Neural cell (in vitro differentiated cells): ENCODE measurements at regions not wholly inside any gene's neighbourhood (a gene's known extent, or its start where the extent isn't known, plus 50 kb on each side); places are given as distances from the start of the nearest gene placed in this dataset.
A peak's percentile ranks its signal among the peaks of the same experiment; 100 is the strongest.

ENCODE experiments used
- H2AFZ ChIP-seq: fragments of 200-600, 300-800 bp; sonication (generic), shearing (Covaris generic); 2 replicates; pipeline ENCODE4 v1.6.0; 2014; ENCODE audit warnings: low read depth, mild to moderate bottlenecking, antibody characterized with exemption, low read length, moderate library complexity
- H3F3A ChIP-seq: fragments of 200-600 bp; shearing (Covaris generic); 2 replicates; pipeline ENCODE4 v1.6.1; 2016; ENCODE audit warnings: mild to moderate bottlenecking, moderate library complexity, mixed read lengths, antibody characterized with exemption, low read length; ENCODE audit not compliant: insufficient read depth, poor library complexity, severe bottlenecking
- H3K27ac ChIP-seq: fragments of 200-600, 300-800 bp; sonication (generic), shearing (Covaris generic); 2 replicates; pipeline ENCODE4 v1.5.1; 2014; ENCODE audit warnings: mild to moderate bottlenecking, low read length, moderate library complexity
- H3K27me3 ChIP-seq: fragments of 300-800, 200-600 bp; sonication (generic), shearing (Covaris generic); 2 replicates; pipeline ENCODE4 v1.6.0; 2014; ENCODE audit warnings: mild to moderate bottlenecking, low read depth, low read length, moderate library complexity; ENCODE audit not compliant: insufficient read depth
- H3K36me3 ChIP-seq: fragments of 300-800, 200-600 bp; sonication (generic), shearing (Covaris generic); 2 replicates; pipeline ENCODE4 v1.5.1; 2014; ENCODE audit warnings: mild to moderate bottlenecking, antibody characterized with exemption, low read length, moderate library complexity; ENCODE audit not compliant: insufficient read depth
- H3K4me2 ChIP-seq: fragments of 300-800, 200-600 bp; sonication (generic), shearing (Covaris generic); 2 replicates; pipeline ENCODE4 v1.6.0; 2014; ENCODE audit warnings: mild to moderate bottlenecking, low read length
- H3K4me3 ChIP-seq: fragments of 300-800, 200-600 bp; sonication (generic), shearing (Covaris generic); 2 replicates; pipeline ENCODE4 v1.5.1; 2014; ENCODE audit warnings: mild to moderate bottlenecking, low read length, moderate library complexity
- H3K79me2 ChIP-seq: fragments of 200-600 bp; shearing (Covaris generic); replicated peaks from 2 replicates; pipeline ENCODE4 v1.6.0; 2014; ENCODE audit warnings: mild to moderate bottlenecking, low read length, moderate library complexity; ENCODE audit not compliant: insufficient read depth
- H3K9ac ChIP-seq: fragments of 300-800, 200-600 bp; sonication (generic), shearing (Covaris generic); 2 replicates; pipeline ENCODE4 v1.6.1; 2016; ENCODE audit warnings: mild to moderate bottlenecking, low read length, mixed read lengths
- H3K9me2 ChIP-seq: fragments of 200-600 bp; shearing (Covaris generic); 2 replicates; pipeline ENCODE4 v1.6.1; 2016; ENCODE audit warnings: mild to moderate bottlenecking, low read length, mixed read lengths; ENCODE audit not compliant: insufficient read depth
- H3K9me3 ChIP-seq: fragments of 200-600, 300-800 bp; sonication (generic), shearing (Covaris generic); 2 replicates; pipeline ENCODE4 v1.6.1; 2016; ENCODE audit warnings: mild to moderate bottlenecking, mixed run types, low read length, moderate library complexity, mixed read lengths
- H4K20me1 ChIP-seq: fragments of 200-600 bp; shearing (Covaris generic); 2 replicates; pipeline ENCODE4 v1.6.1; 2016; ENCODE audit warnings: mild to moderate bottlenecking, mixed run types; ENCODE audit not compliant: insufficient read depth
- EP300 ChIP-seq: fragments of 450-650 bp; conservative IDR thresholded peaks from 2 replicates; pipeline ENCODE4 v1.6.1; 2014; ENCODE audit warnings: antibody characterized with exemption, mild to moderate bottlenecking, moderate library complexity; ENCODE audit not compliant: poor library complexity, severe bottlenecking
- EZH2 ChIP-seq: fragments of 200-600, 300-800 bp; shearing (Covaris generic), sonication (generic); IDR thresholded peaks from 2 replicates; pipeline ENCODE4 v1.6.1; 2014; ENCODE audit warnings: antibody characterized with exemption, low read length, borderline replicate concordance, mild to moderate bottlenecking; ENCODE audit not compliant: insufficient read depth, poor library complexity, severe bottlenecking
- MXI1 ChIP-seq: fragments of 450-650 bp; conservative IDR thresholded peaks from 2 replicates; pipeline ENCODE4 v1.6.1; 2014; ENCODE audit warnings: antibody characterized with exemption, mild to moderate bottlenecking; ENCODE audit not compliant: poor library complexity, severe bottlenecking
- POLR2AphosphoS5 ChIP-seq: IDR thresholded peaks from 2 replicates; pipeline ENCODE4 v1.6.1; 2012
- RAD21 ChIP-seq: fragments of 450-650 bp; conservative IDR thresholded peaks from 2 replicates; pipeline ENCODE4 v1.6.1; 2014; ENCODE audit warnings: antibody characterized with exemption, mild to moderate bottlenecking, moderate library complexity
- SMC3 ChIP-seq: fragments of 450-650 bp; conservative IDR thresholded peaks from 2 replicates; pipeline ENCODE4 v1.6.1; 2014; ENCODE audit warnings: antibody characterized with exemption, mild to moderate bottlenecking, moderate library complexity; ENCODE audit not compliant: poor library complexity
- TAF1 ChIP-seq: IDR thresholded peaks from 2 replicates; pipeline ENCODE4 v1.6.1; 2012; ENCODE audit warnings: low read depth
- TF ChIP-seq, protein P1 (sequence below): fragments of 450-650 bp; IDR thresholded peaks from 2 replicates; pipeline ENCODE4 v1.5.1; 2014; ENCODE audit warnings: antibody characterized with exemption, mild to moderate bottlenecking, moderate library complexity; ENCODE audit not compliant: poor library complexity, severe bottlenecking
- TF ChIP-seq, protein P2 (sequence below): IDR thresholded peaks from 2 replicates; pipeline ENCODE4 v1.6.1; 2012; ENCODE audit warnings: borderline replicate concordance

DNA sequence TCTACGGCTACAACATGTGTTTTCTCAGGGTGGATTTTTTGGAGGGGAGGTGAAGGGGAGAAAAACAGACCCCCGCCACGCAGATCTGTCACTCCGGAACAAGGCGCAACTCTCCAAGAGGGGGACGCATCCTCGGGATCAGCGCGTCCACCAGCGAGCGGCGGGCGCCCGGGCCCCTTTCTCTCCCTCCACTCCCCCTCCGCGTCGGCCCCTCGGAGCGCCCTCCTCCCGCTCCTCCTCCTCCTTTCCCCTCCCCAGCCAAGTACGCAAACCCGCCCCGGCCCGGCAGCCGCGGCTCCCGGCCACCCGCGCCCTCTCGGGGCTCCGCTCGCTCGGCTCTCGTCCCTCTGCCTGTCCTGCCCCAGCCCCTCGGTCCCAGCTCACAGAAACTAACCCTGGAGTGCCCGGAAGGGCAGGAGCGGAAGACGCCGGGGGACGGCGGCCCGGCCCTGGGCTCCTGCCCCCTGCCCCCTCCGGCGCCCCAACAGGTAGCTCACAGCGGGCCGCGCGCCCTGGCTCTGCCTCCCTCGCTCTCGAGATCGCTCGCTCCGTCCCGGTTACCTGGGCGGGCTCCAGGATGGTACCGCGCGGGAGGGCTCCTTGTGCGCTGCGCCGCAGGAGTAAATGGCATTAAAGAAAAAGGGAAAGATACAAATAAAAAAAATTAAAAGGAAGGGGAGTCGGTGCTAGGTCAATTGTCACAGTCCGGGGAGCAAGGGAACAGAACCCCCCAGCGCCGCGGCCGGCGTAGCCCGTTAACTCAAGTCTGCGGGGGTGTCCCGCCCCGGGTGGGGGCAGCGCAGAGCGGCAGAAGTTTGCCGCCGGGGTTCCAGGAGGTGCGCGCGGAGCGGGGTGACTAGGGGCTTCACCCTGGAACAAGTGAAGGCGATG is 131.4 kb upstream of the C11orf58 start:
- H3K27ac ChIP-seq: peak overlapping the region; percentile 27
- H3K9me3 ChIP-seq: no peaks in the 10 kb centered on the region
- H2AFZ ChIP-seq: peak overlapping the region; percentile 6
- H3K4me3 ChIP-seq: peak overlapping the region; percentile 88
- TF ChIP-seq POLR2AphosphoS5 (no peak), EZH2 (no peak), TAF1 (no peak), RAD21 (no peak), MXI1 (no peak), EP300 (no peak)
- TF ChIP-seq, protein P1, sequence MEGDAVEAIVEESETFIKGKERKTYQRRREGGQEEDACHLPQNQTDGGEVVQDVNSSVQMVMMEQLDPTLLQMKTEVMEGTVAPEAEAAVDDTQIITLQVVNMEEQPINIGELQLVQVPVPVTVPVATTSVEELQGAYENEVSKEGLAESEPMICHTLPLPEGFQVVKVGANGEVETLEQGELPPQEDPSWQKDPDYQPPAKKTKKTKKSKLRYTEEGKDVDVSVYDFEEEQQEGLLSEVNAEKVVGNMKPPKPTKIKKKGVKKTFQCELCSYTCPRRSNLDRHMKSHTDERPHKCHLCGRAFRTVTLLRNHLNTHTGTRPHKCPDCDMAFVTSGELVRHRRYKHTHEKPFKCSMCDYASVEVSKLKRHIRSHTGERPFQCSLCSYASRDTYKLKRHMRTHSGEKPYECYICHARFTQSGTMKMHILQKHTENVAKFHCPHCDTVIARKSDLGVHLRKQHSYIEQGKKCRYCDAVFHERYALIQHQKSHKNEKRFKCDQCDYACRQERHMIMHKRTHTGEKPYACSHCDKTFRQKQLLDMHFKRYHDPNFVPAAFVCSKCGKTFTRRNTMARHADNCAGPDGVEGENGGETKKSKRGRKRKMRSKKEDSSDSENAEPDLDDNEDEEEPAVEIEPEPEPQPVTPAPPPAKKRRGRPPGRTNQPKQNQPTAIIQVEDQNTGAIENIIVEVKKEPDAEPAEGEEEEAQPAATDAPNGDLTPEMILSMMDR: no peak
- H3K27me3 ChIP-seq: peaks cover 88% of the 10 kb centered on the region
- peaks cover 6% of the 10 kb centered on the region for H3F3A ChIP-seq
- H3K36me3 ChIP-seq: no peaks in the 10 kb centered on the region
- no peaks in the 10 kb centered on the region for H3K9me2 ChIP-seq
- peaks cover 33% of the 10 kb centered on the region for H3K79me2 ChIP-seq
- no peaks in the 10 kb centered on the region for H4K20me1 ChIP-seq
- H3K9ac ChIP-seq: peak overlapping the region; percentile 44
- peak overlapping the region; percentile 90 for H3K4me2 ChIP-seq

GRCh38 chr11:16605894-16606783 is 132.3 kb upstream of the C11orf58 start:
- no peaks in the 10 kb centered on the region for H4K20me1 ChIP-seq
- H3K9me3 ChIP-seq: no peaks in the 10 kb centered on the region
- no peaks in the 10 kb centered on the region for H3K36me3 ChIP-seq
- H3K27ac ChIP-seq: peak overlapping the region; percentile 27
- no peaks in the 10 kb centered on the region for H3K9me2 ChIP-seq
- H2AFZ ChIP-seq: no peak overlapping the region
- H3F3A ChIP-seq: peaks cover 6% of the 10 kb centered on the region
- TF ChIP-seq, protein P1: peak; percentile 91
- TF ChIP-seq SMC3 (peak; percentile 96), EP300 (no peak), RAD21 (peak; percentile 90), POLR2AphosphoS5 (peak; percentile 44)
- TF ChIP-seq, protein P2, sequence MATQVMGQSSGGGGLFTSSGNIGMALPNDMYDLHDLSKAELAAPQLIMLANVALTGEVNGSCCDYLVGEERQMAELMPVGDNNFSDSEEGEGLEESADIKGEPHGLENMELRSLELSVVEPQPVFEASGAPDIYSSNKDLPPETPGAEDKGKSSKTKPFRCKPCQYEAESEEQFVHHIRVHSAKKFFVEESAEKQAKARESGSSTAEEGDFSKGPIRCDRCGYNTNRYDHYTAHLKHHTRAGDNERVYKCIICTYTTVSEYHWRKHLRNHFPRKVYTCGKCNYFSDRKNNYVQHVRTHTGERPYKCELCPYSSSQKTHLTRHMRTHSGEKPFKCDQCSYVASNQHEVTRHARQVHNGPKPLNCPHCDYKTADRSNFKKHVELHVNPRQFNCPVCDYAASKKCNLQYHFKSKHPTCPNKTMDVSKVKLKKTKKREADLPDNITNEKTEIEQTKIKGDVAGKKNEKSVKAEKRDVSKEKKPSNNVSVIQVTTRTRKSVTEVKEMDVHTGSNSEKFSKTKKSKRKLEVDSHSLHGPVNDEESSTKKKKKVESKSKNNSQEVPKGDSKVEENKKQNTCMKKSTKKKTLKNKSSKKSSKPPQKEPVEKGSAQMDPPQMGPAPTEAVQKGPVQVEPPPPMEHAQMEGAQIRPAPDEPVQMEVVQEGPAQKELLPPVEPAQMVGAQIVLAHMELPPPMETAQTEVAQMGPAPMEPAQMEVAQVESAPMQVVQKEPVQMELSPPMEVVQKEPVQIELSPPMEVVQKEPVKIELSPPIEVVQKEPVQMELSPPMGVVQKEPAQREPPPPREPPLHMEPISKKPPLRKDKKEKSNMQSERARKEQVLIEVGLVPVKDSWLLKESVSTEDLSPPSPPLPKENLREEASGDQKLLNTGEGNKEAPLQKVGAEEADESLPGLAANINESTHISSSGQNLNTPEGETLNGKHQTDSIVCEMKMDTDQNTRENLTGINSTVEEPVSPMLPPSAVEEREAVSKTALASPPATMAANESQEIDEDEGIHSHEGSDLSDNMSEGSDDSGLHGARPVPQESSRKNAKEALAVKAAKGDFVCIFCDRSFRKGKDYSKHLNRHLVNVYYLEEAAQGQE: no peak
- H3K9ac ChIP-seq: peak overlapping the region; percentile 50
- H3K79me2 ChIP-seq: peaks cover 42% of the 10 kb centered on the region
- peak overlapping the region; percentile 88 for H3K4me3 ChIP-seq
- peaks cover 79% of the 10 kb centered on the region for H3K27me3 ChIP-seq
- peak overlapping the region; percentile 90 for H3K4me2 ChIP-seq
